ENCODE measurements at regions not wholly inside any gene's neighbourhood (a gene's known extent, or its start where the extent isn't known, plus 50 kb on each side); places are given as distances from the start of the nearest gene placed in this dataset.

GRCh38 chr6:145008715-145009114 is 723.6 kb downstream of the UTRN start:
- Histone ChIP-seq H3K4me3 (ENCODE audit: low read length) (no peak overlapping the region), H2AFZ (ENCODE audit: low read depth, low read length) (no peak overlapping the region), H3K4me1 (ENCODE audit: insufficient read depth, low read length) (peaks cover 6% of the 10 kb centered on the region), H3K27me3 (ENCODE audit: insufficient read depth, low read length) (no peaks in the 10 kb centered on the region), H3K9me3 (ENCODE audit: low read length) (no peaks in the 10 kb centered on the region), H3K36me3 (ENCODE audit: insufficient read depth, low read length) (no peaks in the 10 kb centered on the region)

GRCh38 chr6:145009711-145010110 is 724.6 kb downstream of the UTRN start:
- Histone ChIP-seq H3K36me3 (ENCODE audit: insufficient read depth, low read length) (no peaks in the 10 kb centered on the region), H3K27me3 (ENCODE audit: insufficient read depth, low read length) (no peaks in the 10 kb centered on the region), H3K9me3 (ENCODE audit: low read length) (no peaks in the 10 kb centered on the region), H2AFZ (ENCODE audit: low read depth, low read length) (no peak overlapping the region), H3K4me3 (ENCODE audit: low read length) (no peak overlapping the region), H3K4me1 (ENCODE audit: insufficient read depth, low read length) (peaks cover 6% of the 10 kb centered on the region)

GRCh38 chr6:145012039-145012662 is 723.2 kb downstream of the EPM2A start:
- peaks cover 6% of the 10 kb centered on the region for H3K4me1 ChIP-seq (ENCODE audit: insufficient read depth, low read length)
- no peak overlapping the region for H3K4me3 ChIP-seq (ENCODE audit: low read length)
- H3K27me3 ChIP-seq (ENCODE audit: insufficient read depth, low read length): no peaks in the 10 kb centered on the region
- H2AFZ ChIP-seq (ENCODE audit: low read depth, low read length): no peak overlapping the region
- no peaks in the 10 kb centered on the region for H3K36me3 ChIP-seq (ENCODE audit: insufficient read depth, low read length)
- H3K9me3 ChIP-seq (ENCODE audit: low read length): no peaks in the 10 kb centered on the region

- H3K27me3 ChIP-seq (ENCODE audit: insufficient read depth, low read length): no peaks in the 10 kb centered on the region
- no peak overlapping the region for H3K4me3 ChIP-seq (ENCODE audit: low read length)
- H3K36me3 ChIP-seq (ENCODE audit: insufficient read depth, low read length): no peaks in the 10 kb centered on the region
- H2AFZ ChIP-seq (ENCODE audit: low read depth, low read length): no peak overlapping the region
- peaks cover 2% of the 10 kb centered on the region for H3K9me3 ChIP-seq (ENCODE audit: low read length)
- H3K4me1 ChIP-seq (ENCODE audit: insufficient read depth, low read length): peaks cover 6% of the 10 kb centered on the region
These were observed 719.4 kb downstream of the EPM2A start for GRCh38 chr6:145015739-145016558.

- no peak overlapping the region for H3K4me3 ChIP-seq (ENCODE audit: low read length)
- H3K36me3 ChIP-seq (ENCODE audit: insufficient read depth, low read length): no peaks in the 10 kb centered on the region
- peaks cover 6% of the 10 kb centered on the region for H3K4me1 ChIP-seq (ENCODE audit: insufficient read depth, low read length)
- H3K27me3 ChIP-seq (ENCODE audit: insufficient read depth, low read length): no peaks in the 10 kb centered on the region
- peaks cover 2% of the 10 kb centered on the region for H3K9me3 ChIP-seq (ENCODE audit: low read length)
- no peak overlapping the region for H2AFZ ChIP-seq (ENCODE audit: low read depth, low read length)
These were observed 718.3 kb downstream of the EPM2A start for GRCh38 chr6:145017051-145017450.

- Histone ChIP-seq H3K27me3 (ENCODE audit: insufficient read depth, low read length) (no peaks in the 10 kb centered on the region), H2AFZ (ENCODE audit: low read depth, low read length) (no peak overlapping the region), H3K36me3 (ENCODE audit: insufficient read depth, low read length) (no peaks in the 10 kb centered on the region)
These were observed 717.8 kb downstream of the EPM2A start for GRCh38 chr6:145017516-145017915.

GRCh38 chr6:145018027-145018426 is 717.3 kb downstream of the EPM2A start:
- Histone ChIP-seq H2AFZ (ENCODE audit: low read depth, low read length) (no peak overlapping the region), H3K9me3 (ENCODE audit: low read length) (peaks cover 2% of the 10 kb centered on the region), H3K4me3 (ENCODE audit: low read length) (no peak overlapping the region), H3K27me3 (ENCODE audit: insufficient read depth, low read length) (no peaks in the 10 kb centered on the region), H3K4me1 (ENCODE audit: insufficient read depth, low read length) (peaks cover 2% of the 10 kb centered on the region), H3K36me3 (ENCODE audit: insufficient read depth, low read length) (no peaks in the 10 kb centered on the region)

More at GRCh38 chr6:145017516-145017915, 717.8 kb downstream of the EPM2A start:
- Histone ChIP-seq H3K9me3 (ENCODE audit: low read length) (peaks cover 2% of the 10 kb centered on the region), H3K4me3 (ENCODE audit: low read length) (no peak overlapping the region), H3K4me1 (ENCODE audit: insufficient read depth, low read length) (peaks cover 6% of the 10 kb centered on the region)

GRCh38 chr6:145020114-145020513 is 715.2 kb downstream of the EPM2A start:
- Histone ChIP-seq H3K36me3 (ENCODE audit: insufficient read depth, low read length) (no peaks in the 10 kb centered on the region), H3K27me3 (ENCODE audit: insufficient read depth, low read length) (no peaks in the 10 kb centered on the region), H3K4me1 (ENCODE audit: insufficient read depth, low read length) (no peaks in the 10 kb centered on the region), H3K4me3 (ENCODE audit: low read length) (no peak overlapping the region), H3K9me3 (ENCODE audit: low read length) (peaks cover 2% of the 10 kb centered on the region), H2AFZ (ENCODE audit: low read depth, low read length) (no peak overlapping the region)

GRCh38 chr6:145020543-145020942 is 714.8 kb downstream of the EPM2A start:
- Histone ChIP-seq H3K36me3 (ENCODE audit: insufficient read depth, low read length) (no peaks in the 10 kb centered on the region), H3K9me3 (ENCODE audit: low read length) (peaks cover 2% of the 10 kb centered on the region), H3K27me3 (ENCODE audit: insufficient read depth, low read length) (no peaks in the 10 kb centered on the region), H3K4me3 (ENCODE audit: low read length) (no peak overlapping the region), H2AFZ (ENCODE audit: low read depth, low read length) (no peak overlapping the region), H3K4me1 (ENCODE audit: insufficient read depth, low read length) (no peaks in the 10 kb centered on the region)

- Histone ChIP-seq H3K36me3 (ENCODE audit: insufficient read depth, low read length) (no peaks in the 10 kb centered on the region), H3K4me1 (ENCODE audit: insufficient read depth, low read length) (no peaks in the 10 kb centered on the region), H3K9me3 (ENCODE audit: low read length) (peaks cover 2% of the 10 kb centered on the region), H3K27me3 (ENCODE audit: insufficient read depth, low read length) (no peaks in the 10 kb centered on the region), H3K4me3 (ENCODE audit: low read length) (no peak overlapping the region), H2AFZ (ENCODE audit: low read depth, low read length) (no peak overlapping the region)
These were observed 713.0 kb downstream of the EPM2A start for GRCh38 chr6:145022199-145022796.

- no peak overlapping the region for H2AFZ ChIP-seq (ENCODE audit: low read depth, low read length)
- H3K9me3 ChIP-seq (ENCODE audit: low read length): peaks cover 2% of the 10 kb centered on the region
- H3K4me1 ChIP-seq (ENCODE audit: insufficient read depth, low read length): no peaks in the 10 kb centered on the region
- no peaks in the 10 kb centered on the region for H3K27me3 ChIP-seq (ENCODE audit: insufficient read depth, low read length)
- H3K4me3 ChIP-seq (ENCODE audit: low read length): no peak overlapping the region
- H3K36me3 ChIP-seq (ENCODE audit: insufficient read depth, low read length): no peaks in the 10 kb centered on the region
These were observed 712.1 kb downstream of the EPM2A start for GRCh38 chr6:145023116-145023726.

- Histone ChIP-seq H3K4me1 (ENCODE audit: insufficient read depth, low read length) (no peaks in the 10 kb centered on the region), H3K36me3 (ENCODE audit: insufficient read depth, low read length) (no peaks in the 10 kb centered on the region), H3K4me3 (ENCODE audit: low read length) (no peak overlapping the region), H3K27me3 (ENCODE audit: insufficient read depth, low read length) (no peaks in the 10 kb centered on the region), H3K9me3 (ENCODE audit: low read length) (peaks cover 2% of the 10 kb centered on the region), H2AFZ (ENCODE audit: low read depth, low read length) (no peak overlapping the region)
These were observed 709.8 kb downstream of the EPM2A start for GRCh38 chr6:145025488-145025887.

- no peak overlapping the region for H2AFZ ChIP-seq (ENCODE audit: low read depth, low read length)
- H3K4me1 ChIP-seq (ENCODE audit: insufficient read depth, low read length): no peaks in the 10 kb centered on the region
- no peak overlapping the region for H3K4me3 ChIP-seq (ENCODE audit: low read length)
- H3K9me3 ChIP-seq (ENCODE audit: low read length): no peaks in the 10 kb centered on the region
- H3K36me3 ChIP-seq (ENCODE audit: insufficient read depth, low read length): no peaks in the 10 kb centered on the region
- no peaks in the 10 kb centered on the region for H3K27me3 ChIP-seq (ENCODE audit: insufficient read depth, low read length)
These were observed 709.0 kb downstream of the EPM2A start for GRCh38 chr6:145026267-145026679.

All from neuron (in vitro differentiated cells).